HFFc6 (cell line): ENCODE measurements at regions not wholly inside any gene's neighbourhood (a gene's known extent, or its start where the extent isn't known, plus 50 kb on each side); places are given as distances from the start of the nearest gene placed in this dataset.

Experiments used
- DNase-seq: peaks from one replicate; pipeline ENCODE4 v3.0.0-alpha.2; 2018
- H3K27ac Mint-ChIP-seq: 2 replicates; pipeline ENCODE4 v1.8.0; 2020; ENCODE audit warnings: mild to moderate bottlenecking, mixed read lengths
- H3K27me3 Mint-ChIP-seq: 2 replicates; pipeline ENCODE4 v1.8.0; 2021; ENCODE audit warnings: mild to moderate bottlenecking, moderate library complexity, mixed read lengths; ENCODE audit not compliant: insufficient read depth
- H3K36me3 Mint-ChIP-seq: 2 replicates; pipeline ENCODE4 v1.8.0; 2021; ENCODE audit warnings: low read depth, mixed read lengths
- H3K4me1 Mint-ChIP-seq: 2 replicates; pipeline ENCODE4 v1.8.0; 2020; ENCODE audit warnings: low read depth, mixed read lengths
- H3K4me3 Mint-ChIP-seq: 2 replicates; pipeline ENCODE4 v1.8.0; 2020; ENCODE audit warnings: mild to moderate bottlenecking, moderate library complexity, mixed read lengths
- H3K9me3 Mint-ChIP-seq: 2 replicates; pipeline ENCODE4 v1.8.0; 2020; ENCODE audit warnings: mild to moderate bottlenecking, mixed read lengths
- CTCF ChIP-seq: fragments of 200-600 bp; sonication (generic); IDR thresholded peaks from 2 replicates; pipeline ENCODE4 v1.5.0; 2021; ENCODE audit warnings: antibody characterized with exemption, mild to moderate bottlenecking

DNA sequence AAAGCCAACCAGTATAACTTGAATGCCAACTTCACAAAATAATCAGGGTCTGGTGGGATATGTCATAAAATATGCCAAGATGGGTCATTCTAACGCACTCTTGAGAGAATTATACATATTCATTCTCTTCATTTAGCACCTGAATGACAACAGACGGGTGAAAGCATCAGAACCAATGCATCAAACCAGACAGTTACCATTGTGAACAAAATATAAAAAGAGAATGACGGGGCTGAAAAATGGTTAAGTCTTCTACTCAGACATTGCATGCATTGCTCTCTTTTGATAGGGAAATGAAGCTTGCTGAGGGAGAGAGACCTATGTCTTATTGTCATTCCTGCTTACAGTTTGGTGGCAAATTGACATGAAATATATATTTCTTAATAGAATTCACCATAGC lies 702.1 kb downstream of the NOVA1 start:
- no peak overlapping the region for H3K27ac Mint-ChIP-seq
- H3K27me3 Mint-ChIP-seq = no peaks in the 10 kb centered on the region
- no peaks in the 10 kb centered on the region for H3K4me1 Mint-ChIP-seq
- peaks cover 81% of the 10 kb centered on the region for H3K9me3 Mint-ChIP-seq
- no peak for DNase-seq
- peaks cover 4% of the 10 kb centered on the region; the same call in 1 of the 2 replicates for H3K36me3 Mint-ChIP-seq
- no peak for TF ChIP-seq CTCF
- H3K4me3 Mint-ChIP-seq = no peak overlapping the region

- Mint-ChIP-seq H3K4me3 (no peak overlapping the region), H3K4me1 (no peaks in the 10 kb centered on the region), H3K9me3 (peaks cover 69% of the 10 kb centered on the region), H3K27me3 (no peaks in the 10 kb centered on the region), H3K27ac (no peak overlapping the region), H3K36me3 (peaks cover 7% of the 10 kb centered on the region; the same call in 1 of the 2 replicates)
- DNase-seq = no peak
- TF ChIP-seq CTCF = no peak
Measured at GRCh38 chr14:25887251-25887878, 710.5 kb downstream of the NOVA1 start.

DNA sequence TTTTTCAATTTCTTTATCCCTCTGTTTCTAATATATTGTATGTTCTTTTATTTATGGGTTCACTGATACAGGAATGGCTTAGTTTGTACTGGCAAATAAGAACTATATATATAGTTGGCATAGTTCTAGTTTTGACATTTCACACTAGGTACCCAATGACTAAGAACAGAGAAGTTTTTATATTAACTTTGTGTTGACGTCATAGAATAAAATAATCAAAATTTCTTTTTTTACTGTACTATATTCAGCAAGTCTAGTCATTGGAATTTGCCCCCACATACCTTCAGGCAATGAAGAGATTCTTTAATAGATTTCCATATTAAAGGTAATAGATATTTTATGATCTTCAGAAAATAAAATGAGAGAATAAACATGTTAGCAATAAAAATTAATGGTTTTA lies 713.2 kb downstream of the NOVA1 start:
- Mint-ChIP-seq H3K36me3 (peaks cover 8% of the 10 kb centered on the region; the same call in 1 of the 2 replicates), H3K27me3 (no peaks in the 10 kb centered on the region), H3K4me3 (no peak overlapping the region), H3K9me3 (peaks cover 62% of the 10 kb centered on the region), H3K27ac (no peak overlapping the region), H3K4me1 (no peaks in the 10 kb centered on the region)
- TF ChIP-seq CTCF = no peak
- no peak for DNase-seq

DNA sequence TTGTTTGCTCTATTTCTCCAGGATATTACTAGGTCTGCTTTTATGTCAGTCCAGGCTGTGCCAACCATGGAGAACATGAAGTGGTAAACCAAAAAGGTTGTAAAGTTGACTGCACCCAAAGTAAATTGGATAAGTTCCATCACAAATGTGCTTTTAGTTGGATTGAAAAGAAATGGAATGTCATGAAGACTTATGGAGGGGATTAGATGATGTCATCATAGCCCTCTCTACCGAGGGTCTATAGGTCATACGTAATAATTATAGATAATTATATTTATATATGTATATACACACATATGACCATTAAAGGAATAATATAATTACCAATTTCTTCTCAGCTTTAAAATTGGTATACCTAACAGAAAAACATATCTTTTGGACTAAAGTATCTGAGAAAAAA lies 714.9 kb downstream of the NOVA1 start:
- DNase-seq = no peak
- no peak for TF ChIP-seq CTCF
- H3K9me3 Mint-ChIP-seq = peaks cover 59% of the 10 kb centered on the region
- peaks cover 8% of the 10 kb centered on the region; the same call in 1 of the 2 replicates for H3K36me3 Mint-ChIP-seq
- H3K27ac Mint-ChIP-seq = no peak overlapping the region
- H3K4me3 Mint-ChIP-seq = no peak overlapping the region
- H3K27me3 Mint-ChIP-seq = no peaks in the 10 kb centered on the region
- H3K4me1 Mint-ChIP-seq = no peaks in the 10 kb centered on the region

- no peak overlapping the region for H3K27ac Mint-ChIP-seq
- no peak for TF ChIP-seq CTCF
- peaks cover 7% of the 10 kb centered on the region; the same call in 1 of the 2 replicates for H3K36me3 Mint-ChIP-seq
- no peaks in the 10 kb centered on the region for H3K27me3 Mint-ChIP-seq
- peaks cover 21% of the 10 kb centered on the region for H3K9me3 Mint-ChIP-seq
- DNase-seq = no peak
- no peaks in the 10 kb centered on the region for H3K4me1 Mint-ChIP-seq
- no peak overlapping the region for H3K4me3 Mint-ChIP-seq
Measured at GRCh38 chr14:25875475-25875874, 722.4 kb downstream of the NOVA1 start.

DNA sequence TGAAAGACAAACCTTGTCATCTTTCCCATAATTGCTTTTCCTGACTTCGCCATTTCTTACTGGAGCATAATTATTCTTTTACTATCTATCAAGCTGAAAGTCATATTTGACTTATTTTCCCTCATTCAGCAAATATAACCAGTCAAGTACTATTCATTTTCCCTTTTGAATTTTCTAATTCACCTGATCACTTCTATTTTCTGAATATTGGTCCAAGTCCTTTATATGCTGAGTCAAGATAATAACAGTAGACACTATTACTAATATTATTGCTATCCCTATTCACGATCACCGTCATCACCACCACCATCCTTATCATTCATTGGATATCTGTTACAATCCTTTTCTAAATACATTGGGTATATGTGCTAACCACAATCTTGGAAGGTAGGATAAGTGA lies 728.0 kb downstream of the NOVA1 start:
- H3K27ac Mint-ChIP-seq = no peak overlapping the region
- H3K4me3 Mint-ChIP-seq = no peak overlapping the region
- no peaks in the 10 kb centered on the region for H3K4me1 Mint-ChIP-seq
- H3K27me3 Mint-ChIP-seq = no peaks in the 10 kb centered on the region
- H3K9me3 Mint-ChIP-seq = peaks cover 19% of the 10 kb centered on the region
- no peak for TF ChIP-seq CTCF
- peaks cover 5% of the 10 kb centered on the region; the same call in 1 of the 2 replicates for H3K36me3 Mint-ChIP-seq
- no peak for DNase-seq
